GM12878 (cell line): ENCODE measurements at regions not wholly inside any gene's neighbourhood (a gene's known extent, or its start where the extent isn't known, plus 50 kb on each side); places are given as distances from the start of the nearest gene placed in this dataset.

ENCODE experiments used
- ESRRA ChIP-seq: IDR thresholded peaks from 2 replicates; pipeline ENCODE4 v1.6.1; 2012; ENCODE audit warnings: mild to moderate bottlenecking, low read length, improper control_type of control experiment
- POLR2A ChIP-seq: IDR thresholded peaks from 2 replicates; pipeline ENCODE4 v1.6.1; 2011; ENCODE audit warnings: low read depth, mild to moderate bottlenecking, low read length
- RELA ChIP-seq: fragments of 450-650 bp; IDR thresholded peaks from 2 replicates; pipeline ENCODE4 v1.8.0; 2014; ENCODE audit warnings: borderline replicate concordance; ENCODE audit not compliant: partially characterized antibody
- SUPT20H ChIP-seq: IDR thresholded peaks from 2 replicates; pipeline ENCODE4 v1.6.1; 2011; ENCODE audit warnings: low read depth, mild to moderate bottlenecking, low read length, moderate library complexity, borderline replicate concordance; ENCODE audit not compliant: control insufficient read depth
- TF ChIP-seq, protein P1 (sequence below): fragments of 450-650 bp; formaldehyde crosslinking; IDR thresholded peaks from 2 replicates; pipeline ENCODE4 v1.4.0; 2020; ENCODE audit warnings: mild to moderate bottlenecking, moderate library complexity
- TF ChIP-seq, protein P2 (sequence below): fragments of 150-350 bp; IDR thresholded peaks from 2 replicates; pipeline ENCODE4 v1.6.1; 2016; ENCODE audit warnings: low read depth, low read length

GRCh38 chr17:31733326-31733725 is 125.7 kb downstream of the COPRS start:
- TF ChIP-seq, protein P1, sequence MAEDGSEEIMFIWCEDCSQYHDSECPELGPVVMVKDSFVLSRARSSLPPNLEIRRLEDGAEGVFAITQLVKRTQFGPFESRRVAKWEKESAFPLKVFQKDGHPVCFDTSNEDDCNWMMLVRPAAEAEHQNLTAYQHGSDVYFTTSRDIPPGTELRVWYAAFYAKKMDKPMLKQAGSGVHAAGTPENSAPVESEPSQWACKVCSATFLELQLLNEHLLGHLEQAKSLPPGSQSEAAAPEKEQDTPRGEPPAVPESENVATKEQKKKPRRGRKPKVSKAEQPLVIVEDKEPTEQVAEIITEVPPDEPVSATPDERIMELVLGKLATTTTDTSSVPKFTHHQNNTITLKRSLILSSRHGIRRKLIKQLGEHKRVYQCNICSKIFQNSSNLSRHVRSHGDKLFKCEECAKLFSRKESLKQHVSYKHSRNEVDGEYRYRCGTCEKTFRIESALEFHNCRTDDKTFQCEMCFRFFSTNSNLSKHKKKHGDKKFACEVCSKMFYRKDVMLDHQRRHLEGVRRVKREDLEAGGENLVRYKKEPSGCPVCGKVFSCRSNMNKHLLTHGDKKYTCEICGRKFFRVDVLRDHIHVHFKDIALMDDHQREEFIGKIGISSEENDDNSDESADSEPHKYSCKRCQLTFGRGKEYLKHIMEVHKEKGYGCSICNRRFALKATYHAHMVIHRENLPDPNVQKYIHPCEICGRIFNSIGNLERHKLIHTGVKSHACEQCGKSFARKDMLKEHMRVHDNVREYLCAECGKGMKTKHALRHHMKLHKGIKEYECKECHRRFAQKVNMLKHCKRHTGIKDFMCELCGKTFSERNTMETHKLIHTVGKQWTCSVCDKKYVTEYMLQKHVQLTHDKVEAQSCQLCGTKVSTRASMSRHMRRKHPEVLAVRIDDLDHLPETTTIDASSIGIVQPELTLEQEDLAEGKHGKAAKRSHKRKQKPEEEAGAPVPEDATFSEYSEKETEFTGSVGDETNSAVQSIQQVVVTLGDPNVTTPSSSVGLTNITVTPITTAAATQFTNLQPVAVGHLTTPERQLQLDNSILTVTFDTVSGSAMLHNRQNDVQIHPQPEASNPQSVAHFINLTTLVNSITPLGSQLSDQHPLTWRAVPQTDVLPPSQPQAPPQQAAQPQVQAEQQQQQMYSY, result no peak
- TF ChIP-seq, protein P2, sequence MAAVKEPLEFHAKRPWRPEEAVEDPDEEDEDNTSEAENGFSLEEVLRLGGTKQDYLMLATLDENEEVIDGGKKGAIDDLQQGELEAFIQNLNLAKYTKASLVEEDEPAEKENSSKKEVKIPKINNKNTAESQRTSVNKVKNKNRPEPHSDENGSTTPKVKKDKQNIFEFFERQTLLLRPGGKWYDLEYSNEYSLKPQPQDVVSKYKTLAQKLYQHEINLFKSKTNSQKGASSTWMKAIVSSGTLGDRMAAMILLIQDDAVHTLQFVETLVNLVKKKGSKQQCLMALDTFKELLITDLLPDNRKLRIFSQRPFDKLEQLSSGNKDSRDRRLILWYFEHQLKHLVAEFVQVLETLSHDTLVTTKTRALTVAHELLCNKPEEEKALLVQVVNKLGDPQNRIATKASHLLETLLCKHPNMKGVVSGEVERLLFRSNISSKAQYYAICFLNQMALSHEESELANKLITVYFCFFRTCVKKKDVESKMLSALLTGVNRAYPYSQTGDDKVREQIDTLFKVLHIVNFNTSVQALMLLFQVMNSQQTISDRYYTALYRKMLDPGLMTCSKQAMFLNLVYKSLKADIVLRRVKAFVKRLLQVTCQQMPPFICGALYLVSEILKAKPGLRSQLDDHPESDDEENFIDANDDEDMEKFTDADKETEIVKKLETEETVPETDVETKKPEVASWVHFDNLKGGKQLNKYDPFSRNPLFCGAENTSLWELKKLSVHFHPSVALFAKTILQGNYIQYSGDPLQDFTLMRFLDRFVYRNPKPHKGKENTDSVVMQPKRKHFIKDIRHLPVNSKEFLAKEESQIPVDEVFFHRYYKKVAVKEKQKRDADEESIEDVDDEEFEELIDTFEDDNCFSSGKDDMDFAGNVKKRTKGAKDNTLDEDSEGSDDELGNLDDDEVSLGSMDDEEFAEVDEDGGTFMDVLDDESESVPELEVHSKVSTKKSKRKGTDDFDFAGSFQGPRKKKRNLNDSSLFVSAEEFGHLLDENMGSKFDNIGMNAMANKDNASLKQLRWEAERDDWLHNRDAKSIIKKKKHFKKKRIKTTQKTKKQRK, result no peak
- no peak for TF ChIP-seq RELA
- no peak for TF ChIP-seq SUPT20H
- TF ChIP-seq POLR2A, result no peak
- no peak for TF ChIP-seq ESRRA
